T-cell (primary cell): ENCODE measurements at regions not wholly inside any gene's neighbourhood (a gene's known extent, or its start where the extent isn't known, plus 50 kb on each side); places are given as distances from the start of the nearest gene placed in this dataset.

Experiments used
- ATAC-seq, 4 experiments: fragments of 200-7000 bp in 3 of 4; fragments of 150-1000 bp in 1 of 4; cut with Tn5 transposase; replicated peaks in 1 of 4; 1 replicate in 3 of 4; 2 replicates in 1 of 4; pipeline ENCODE4 v1.10.0; 2021; ENCODE audit warnings: moderate library complexity in 3 of 4, mild to moderate bottlenecking in 2 of 4, moderate number of reproducible peaks in 1 of 4
- CTCF ChIA-PET, 2 donors: fragments of 300-600 bp; sonication (Branson Sonifier 250); formaldehyde crosslinking; loops; one replicate each; lab custom pipeline; 2022; ENCODE audit warnings: antibody characterized with exemption in 2 of 2; lab: Charles Lee
- POLR2A ChIA-PET, 2 donors: fragments of 300-600 bp; sonication (Branson Sonifier 250); formaldehyde crosslinking; loops; one replicate each; lab custom pipeline; 2022; ENCODE audit warnings: antibody characterized with exemption in 2 of 2; lab: Charles Lee
- DNase-seq, 35 experiments: peaks; one replicate each; pipeline versions ENCODE4 v3.0.0 to v3.0.0-alpha.2; 2013 to 2023
- H3K27ac ChIP-seq: one replicate; pipeline ENCODE4 v1.5.1; 2013; ENCODE audit warnings: low read length
- H3K27me3 ChIP-seq, 2 experiments: replicated peaks in 1 of 2; 1 replicate in 1 of 2; 2 replicates in 1 of 2; pipeline versions ENCODE4 v1.6.1 to v1.7.0; 2013; ENCODE audit warnings: low read length in 1 of 2, mixed read lengths in 1 of 2; ENCODE audit not compliant: control insufficient read depth in 2 of 2, insufficient read depth in 2 of 2; ENCODE audit errors: extremely low read depth in 1 of 2
- H3K36me3 ChIP-seq, 2 donors: 1 replicate in 1 of 2; 2 replicates in 1 of 2; pipeline versions ENCODE4 v1.6.1 to v1.7.0; 2013; ENCODE audit warnings: low read length in 1 of 2; ENCODE audit not compliant: control insufficient read depth in 2 of 2, insufficient read depth in 1 of 2; ENCODE audit errors: extremely low read depth in 1 of 2
- H3K4me1 ChIP-seq, 2 experiments: 1 replicate in 1 of 2; 2 replicates in 1 of 2; pipeline versions ENCODE4 v1.6.1 to v1.7.0; 2013; ENCODE audit warnings: low read length in 2 of 2, mixed read lengths in 1 of 2; ENCODE audit not compliant: insufficient read depth in 2 of 2, control insufficient read depth in 1 of 2; ENCODE audit errors: extremely low read depth in 1 of 2
- H3K4me3 ChIP-seq, 2 donors: 1 replicate in 1 of 2; 2 replicates in 1 of 2; pipeline versions ENCODE4 v1.5.1 to v1.7.0; 2013; ENCODE audit warnings: mild to moderate bottlenecking in 2 of 2, low read length in 1 of 2, moderate library complexity in 1 of 2; ENCODE audit not compliant: control insufficient read depth in 1 of 2; ENCODE audit errors: extremely low read depth in 1 of 2
- H3K9me3 ChIP-seq: 2 replicates; pipeline ENCODE4 v1.7.0; 2013
- H3K27ac Mint-ChIP-seq, 2 donors: one replicate each; pipeline ENCODE4 v1.8.0; 2020 to 2021; ENCODE audit warnings: mild to moderate bottlenecking in 2 of 2, mixed read lengths in 2 of 2
- H3K27me3 Mint-ChIP-seq, 2 donors: one replicate each; pipeline ENCODE4 v1.8.0; 2021 to 2022; ENCODE audit warnings: mixed read lengths in 2 of 2
- H3K36me3 Mint-ChIP-seq: one replicate; pipeline ENCODE4 v1.8.0; 2021; ENCODE audit warnings: mixed read lengths
- H3K4me1 Mint-ChIP-seq, 3 donors: one replicate each; pipeline ENCODE4 v1.8.0; 2020 to 2022; ENCODE audit warnings: mixed read lengths in 3 of 3, mild to moderate bottlenecking in 1 of 3
- H3K4me3 Mint-ChIP-seq, 3 donors: one replicate each; pipeline ENCODE4 v1.8.0; 2020 to 2022; ENCODE audit warnings: mild to moderate bottlenecking in 3 of 3, mixed read lengths in 3 of 3, moderate library complexity in 3 of 3
- H3K9me3 Mint-ChIP-seq, 3 donors: one replicate each; pipeline ENCODE4 v1.8.0; 2020 to 2022; ENCODE audit warnings: mixed read lengths in 3 of 3
- WGBS: methylation state at CpG from one replicate; pipeline ENCODE4 v1.1.5; 2013; ENCODE audit warnings: missing lambda C conversion rate; ENCODE audit not compliant: insufficient coverage; 5-methylcytosine and 5-hydroxymethylcytosine counted together

DNA sequence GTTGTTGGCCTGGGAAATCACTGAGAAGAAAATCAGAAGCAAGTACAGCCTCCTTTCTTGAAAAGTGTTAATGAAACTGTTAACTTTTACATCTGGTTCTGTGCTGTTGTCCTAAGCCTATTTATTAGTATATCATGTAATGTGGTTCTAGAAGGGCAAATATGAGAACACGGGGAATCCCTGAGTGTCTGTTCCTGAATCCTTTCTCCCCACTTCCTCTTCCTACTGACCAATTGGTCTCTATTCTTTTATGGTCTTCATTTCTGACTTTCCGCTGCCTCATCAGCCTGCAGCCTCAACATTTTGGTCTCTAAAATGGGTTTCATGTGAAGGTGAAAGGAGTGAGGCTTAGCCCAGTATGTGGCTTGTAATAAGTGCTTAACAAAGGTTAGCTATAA, 159.9 kb upstream of the MAMLD1 start:
- Mint-ChIP-seq H3K27ac (no peak overlapping the region), H3K4me1 (no peaks in the 10 kb centered on the region), H3K36me3 (no peaks in the 10 kb centered on the region), H3K27me3 (peaks cover 0 to 3% of the 10 kb centered on the region in 2 donors), H3K4me3 (no peak overlapping the region), H3K9me3 (no peaks in the 10 kb centered on the region)
- H3K27me3 ChIP-seq, result no peaks in the 10 kb centered on the region
- no peaks in the 10 kb centered on the region for H3K4me1 ChIP-seq
- CTCF ChIA-PET, result no interaction called here
- ATAC-seq (no peak), DNase-seq (no peak)
- H3K9me3 ChIP-seq, result no peaks in the 10 kb centered on the region
- WGBS, result no CpG with 5 or more reads among the region's 2 CpGs
- no peaks in the 10 kb centered on the region for H3K36me3 ChIP-seq
- H3K4me3 ChIP-seq, result no peak overlapping the region
- H3K27ac ChIP-seq, result no peak overlapping the region
- POLR2A ChIA-PET, result no interaction called here

DNA sequence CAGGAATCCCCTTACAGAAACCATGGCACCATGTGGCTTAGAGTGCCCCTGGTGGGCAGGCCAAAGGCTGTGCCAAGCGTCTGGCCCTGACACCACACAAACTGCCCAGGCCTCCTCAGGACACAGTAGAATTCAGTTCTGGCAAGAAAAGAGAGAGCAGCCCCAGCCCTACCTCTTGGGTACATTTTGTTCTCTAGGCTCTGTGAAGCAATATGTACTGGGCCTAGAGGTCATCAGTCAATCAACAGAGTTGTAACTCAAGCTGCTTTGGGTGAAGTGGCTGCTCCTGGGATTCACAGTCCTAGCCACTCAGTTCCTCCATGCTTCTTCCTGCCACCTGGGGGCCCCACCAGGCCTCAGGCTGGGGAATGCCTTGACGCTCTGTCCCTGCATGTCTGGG, 158.1 kb upstream of the MAMLD1 start:
- Mint-ChIP-seq H3K36me3 (no peaks in the 10 kb centered on the region), H3K27ac (no peak overlapping the region), H3K27me3 (peaks cover 0 to 3% of the 10 kb centered on the region in 2 donors), H3K9me3 (no peaks in the 10 kb centered on the region), H3K4me1 (no peaks in the 10 kb centered on the region), H3K4me3 (no peak overlapping the region)
- no peak for ATAC-seq
- DNase-seq, result no peak
- H3K27me3 ChIP-seq, result no peaks in the 10 kb centered on the region
- H3K27ac ChIP-seq, result no peak overlapping the region
- H3K4me3 ChIP-seq, result no peak overlapping the region
- H3K9me3 ChIP-seq, result no peaks in the 10 kb centered on the region
- CTCF ChIA-PET, result interaction anchor here in 1 of 2 donors (0.5 kb wide), 1 partner anchor 20 kb away, joined by 3 read pairs; no protein-coding TSS in a partner anchor
- H3K4me1 ChIP-seq, result no peaks in the 10 kb centered on the region
- H3K36me3 ChIP-seq, result no peaks in the 10 kb centered on the region
- POLR2A ChIA-PET, result no interaction called here
- WGBS, result no CpG with 5 or more reads among the region's 2 CpGs

GRCh38 chrX:150207733-150208132, 155.4 kb upstream of the MAMLD1 start:
- H3K4me3 ChIP-seq, result no peak overlapping the region
- no peaks in the 10 kb centered on the region for H3K9me3 ChIP-seq
- H3K27me3 ChIP-seq, result no peaks in the 10 kb centered on the region
- CTCF ChIA-PET, result no interaction called here
- H3K27ac Mint-ChIP-seq, result no peak overlapping the region
- no peaks in the 10 kb centered on the region for H3K4me1 ChIP-seq
- H3K4me1 Mint-ChIP-seq, result no peaks in the 10 kb centered on the region
- POLR2A ChIA-PET, result no interaction called here
- ATAC-seq (no peak), DNase-seq (no peak)
- no peak overlapping the region for H3K27ac ChIP-seq
- H3K36me3 Mint-ChIP-seq, result no peaks in the 10 kb centered on the region
- peaks cover 0 to 10% of the 10 kb centered on the region in 2 donors for H3K27me3 Mint-ChIP-seq
- no peak overlapping the region for H3K4me3 Mint-ChIP-seq
- H3K36me3 ChIP-seq, result no peaks in the 10 kb centered on the region
- H3K9me3 Mint-ChIP-seq, result no peaks in the 10 kb centered on the region
- no CpG with 5 or more reads among the region's 1 CpG for WGBS

DNA sequence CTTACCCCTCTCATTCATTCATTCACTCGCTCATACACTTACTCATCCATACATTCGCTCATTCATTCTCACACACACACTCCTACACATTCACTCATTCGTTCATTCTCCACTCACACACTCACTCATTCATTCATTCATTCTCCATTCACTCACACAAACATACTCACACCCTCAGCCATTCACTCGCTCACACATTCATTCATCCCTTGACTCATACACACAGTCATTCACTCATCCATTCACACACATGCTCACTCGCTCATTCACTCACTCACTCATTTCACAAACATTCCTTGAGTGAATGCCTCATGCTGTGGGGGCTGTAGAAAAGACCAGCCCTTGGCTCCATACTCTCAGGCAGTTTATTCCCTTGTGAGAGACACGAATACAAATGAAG, 151.1 kb upstream of the MAMLD1 start:
- Histone ChIP-seq H3K27me3 (no peaks in the 10 kb centered on the region), H3K27ac (no peak overlapping the region), H3K4me3 (no peak overlapping the region), H3K4me1 (no peaks in the 10 kb centered on the region), H3K36me3 (no peaks in the 10 kb centered on the region), H3K9me3 (no peaks in the 10 kb centered on the region)
- WGBS, result 91% methylated on average over 4 of the region's 6 CpGs
- Mint-ChIP-seq H3K27me3 (peaks cover 0 to 12% of the 10 kb centered on the region in 2 donors), H3K36me3 (no peaks in the 10 kb centered on the region), H3K4me3 (no peak overlapping the region), H3K27ac (no peak overlapping the region), H3K4me1 (no peaks in the 10 kb centered on the region), H3K9me3 (no peaks in the 10 kb centered on the region)
- ChIA-PET CTCF (no interaction called here), POLR2A (interaction anchor here in 1 of 2 donors (0.6 kb wide), 1 partner anchor 250 kb away, joined by 5 read pairs; no protein-coding TSS in a partner anchor)
- no peak for ATAC-seq
- DNase-seq, result no peak

DNA sequence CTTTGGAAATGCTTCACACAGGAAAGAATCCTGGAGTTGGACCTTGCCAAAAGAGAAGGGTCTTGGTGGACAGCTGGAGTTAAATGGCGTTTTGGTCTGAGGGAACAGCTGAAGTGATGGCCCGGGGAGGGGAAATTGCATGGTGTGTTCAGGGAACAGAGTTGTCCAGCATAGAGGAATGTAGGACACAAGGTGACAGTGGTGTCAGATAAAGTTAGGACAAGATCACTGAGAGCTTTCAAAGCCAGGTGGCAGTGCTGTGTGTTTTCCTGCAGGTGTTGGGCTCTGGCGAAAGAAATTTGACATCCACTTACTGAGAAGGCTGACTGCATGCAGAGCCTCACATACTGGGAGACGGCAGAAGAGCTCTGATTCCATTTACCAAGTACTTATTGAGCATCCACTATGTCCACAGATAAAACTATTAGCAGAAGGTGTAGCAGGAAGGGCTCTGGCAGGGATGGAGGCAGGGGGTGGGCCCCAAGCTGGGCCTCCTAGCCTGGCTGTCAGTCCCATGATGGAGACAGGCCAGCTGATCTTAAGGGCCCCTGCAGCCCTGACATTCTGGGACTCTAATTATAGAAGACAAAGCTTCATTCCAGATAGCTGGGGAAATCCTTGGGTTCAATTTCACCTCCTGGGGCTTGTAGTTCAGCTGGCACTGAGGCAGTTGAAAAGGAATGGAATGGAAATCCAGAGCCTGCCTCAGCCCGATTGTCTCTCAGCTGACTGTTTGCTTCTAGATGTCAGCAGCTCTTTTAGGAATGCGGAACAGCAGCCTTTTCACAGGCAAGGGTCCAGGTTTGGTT, 150.2 kb upstream of the MAMLD1 start:
- no peaks in the 10 kb centered on the region for H3K9me3 ChIP-seq
- H3K27ac Mint-ChIP-seq, result no peak overlapping the region
- no peaks in the 10 kb centered on the region for H3K27me3 ChIP-seq
- no peak overlapping the region for H3K27ac ChIP-seq
- peaks cover 0 to 12% of the 10 kb centered on the region in 2 donors for H3K27me3 Mint-ChIP-seq
- CTCF ChIA-PET, result no interaction called here
- H3K4me1 Mint-ChIP-seq, result no peaks in the 10 kb centered on the region
- H3K9me3 Mint-ChIP-seq, result no peaks in the 10 kb centered on the region
- no peak overlapping the region for H3K4me3 ChIP-seq
- H3K36me3 ChIP-seq, result no peaks in the 10 kb centered on the region
- WGBS, result 87% methylated on average over 2 of the region's 6 CpGs
- no peaks in the 10 kb centered on the region for H3K36me3 Mint-ChIP-seq
- POLR2A ChIA-PET, result interaction anchor here in 1 of 2 donors (0.6 kb wide), 1 partner anchor 251 kb away, joined by 5 read pairs; no protein-coding TSS in a partner anchor
- H3K4me3 Mint-ChIP-seq, result no peak overlapping the region
- DNase-seq (no peak), ATAC-seq (no peak)
- no peaks in the 10 kb centered on the region for H3K4me1 ChIP-seq

DNA sequence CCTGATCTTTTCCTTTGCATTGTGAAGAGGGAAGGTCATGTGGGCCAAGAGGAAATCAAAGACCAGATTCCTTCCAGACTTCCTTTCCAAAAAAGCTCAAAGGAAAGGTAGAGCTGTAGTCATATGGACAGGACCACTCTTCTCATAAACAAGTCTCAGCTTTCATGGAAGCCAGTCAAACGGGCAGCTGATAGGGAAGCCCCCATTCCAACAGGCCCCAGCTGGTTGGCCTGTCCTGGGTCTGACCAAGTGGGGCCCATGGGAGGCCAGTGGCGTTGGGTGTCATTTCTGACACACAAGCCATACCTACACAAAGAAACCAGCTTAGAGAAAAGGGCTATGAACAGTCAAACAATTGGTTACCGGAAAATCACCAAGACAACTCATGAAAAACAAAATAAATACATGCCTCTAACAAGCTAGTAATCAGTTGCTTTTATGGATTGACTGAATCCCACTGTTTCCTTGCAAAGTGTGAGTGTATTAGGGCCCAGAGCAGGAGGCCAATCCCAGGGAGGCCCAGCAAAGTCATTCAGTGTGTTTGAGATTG, 149.6 kb upstream of the MAMLD1 start:
- POLR2A ChIA-PET, result no interaction called here

More for the DNA sequence above, 149.6 kb upstream of the MAMLD1 start:
- Histone ChIP-seq H3K4me1 (no peaks in the 10 kb centered on the region), H3K9me3 (no peaks in the 10 kb centered on the region), H3K36me3 (no peaks in the 10 kb centered on the region), H3K27me3 (no peaks in the 10 kb centered on the region), H3K4me3 (no peak overlapping the region), H3K27ac (no peak overlapping the region)
- Mint-ChIP-seq H3K4me3 (no peak overlapping the region), H3K27me3 (peaks cover 0 to 12% of the 10 kb centered on the region in 2 donors), H3K4me1 (no peaks in the 10 kb centered on the region), H3K27ac (no peak overlapping the region), H3K9me3 (no peaks in the 10 kb centered on the region), H3K36me3 (no peaks in the 10 kb centered on the region)
- WGBS, result no CpG with 5 or more reads among the region's 3 CpGs
- CTCF ChIA-PET, result interaction anchor here in 1 of 2 donors (0.6 kb wide), 1 partner anchor 155 kb away, joined by 3 read pairs; no protein-coding TSS in a partner anchor
- ATAC-seq, result no peak
- no peak for DNase-seq
